Endothelial cell (in vitro differentiated cells): ENCODE measurements at regions not wholly inside any gene's neighbourhood (a gene's known extent, or its start where the extent isn't known, plus 50 kb on each side); places are given as distances from the start of the nearest gene placed in this dataset.

Experiments used
- DNase-seq: peaks from one replicate; pipeline ENCODE4 v3.0.0; 2021; ENCODE audit warnings: low spot score
- H3K27ac Mint-ChIP-seq: one replicate; pipeline ENCODE4 v1.8.0; 2021; ENCODE audit warnings: mixed read lengths, inconsistent platforms; ENCODE audit not compliant: unreplicated experiment
- H3K27me3 Mint-ChIP-seq: one replicate; pipeline ENCODE4 v1.8.0; 2021; ENCODE audit warnings: mild to moderate bottlenecking, moderate library complexity, mixed read lengths, inconsistent platforms; ENCODE audit not compliant: unreplicated experiment
- H3K36me3 Mint-ChIP-seq: one replicate; pipeline ENCODE4 v1.8.0; 2021; ENCODE audit warnings: mild to moderate bottlenecking, low read depth, mixed read lengths, inconsistent platforms; ENCODE audit not compliant: unreplicated experiment
- H3K4me1 Mint-ChIP-seq: one replicate; pipeline ENCODE4 v1.8.0; 2021; ENCODE audit warnings: mild to moderate bottlenecking, mixed read lengths, inconsistent platforms; ENCODE audit not compliant: unreplicated experiment
- H3K4me3 Mint-ChIP-seq: one replicate; pipeline ENCODE4 v1.8.0; 2021; ENCODE audit warnings: mild to moderate bottlenecking, mixed read lengths, inconsistent platforms; ENCODE audit not compliant: unreplicated experiment
- H3K9me3 Mint-ChIP-seq: one replicate; pipeline ENCODE4 v1.8.0; 2021; ENCODE audit warnings: mixed read lengths, inconsistent platforms; ENCODE audit not compliant: unreplicated experiment
- CTCF ChIP-seq: fragments of 200-600 bp; sonication (generic); IDR thresholded peaks from one replicate; pipeline ENCODE4 v1.5.0; 2021; ENCODE audit warnings: antibody characterized with exemption; ENCODE audit not compliant: unreplicated experiment

GRCh38 chr1:172751683-172752082 lies 92.8 kb downstream of the FASLG start:
- Mint-ChIP-seq H3K27me3 (no peaks in the 10 kb centered on the region), H3K9me3 (peaks cover 6% of the 10 kb centered on the region), H3K27ac (no peak overlapping the region), H3K36me3 (peaks cover 6% of the 10 kb centered on the region), H3K4me3 (no peak overlapping the region), H3K4me1 (peaks cover 5% of the 10 kb centered on the region)
- no peak for DNase-seq
- no peak for TF ChIP-seq CTCF

- Mint-ChIP-seq H3K4me1 (no peaks in the 10 kb centered on the region), H3K36me3 (no peaks in the 10 kb centered on the region), H3K27ac (no peak overlapping the region), H3K27me3 (no peaks in the 10 kb centered on the region), H3K4me3 (no peak overlapping the region), H3K9me3 (peaks cover 1% of the 10 kb centered on the region)
- DNase-seq: no peak
- TF ChIP-seq CTCF: no peak
Observed at GRCh38 chr1:172753964-172754363, 95.1 kb downstream of the FASLG start.

GRCh38 chr1:172754609-172755008 lies 95.7 kb downstream of the FASLG start:
- Mint-ChIP-seq H3K36me3 (no peaks in the 10 kb centered on the region), H3K4me3 (no peak overlapping the region), H3K27me3 (no peaks in the 10 kb centered on the region), H3K4me1 (no peaks in the 10 kb centered on the region), H3K9me3 (no peaks in the 10 kb centered on the region), H3K27ac (no peak overlapping the region)
- DNase-seq: no peak
- TF ChIP-seq CTCF: no peak

- TF ChIP-seq CTCF: no peak
- H3K27me3 Mint-ChIP-seq: no peaks in the 10 kb centered on the region
- H3K9me3 Mint-ChIP-seq: no peaks in the 10 kb centered on the region
- H3K4me1 Mint-ChIP-seq: no peaks in the 10 kb centered on the region
- no peak overlapping the region for H3K4me3 Mint-ChIP-seq
- no peak for DNase-seq
- H3K36me3 Mint-ChIP-seq: no peaks in the 10 kb centered on the region
- H3K27ac Mint-ChIP-seq: no peak overlapping the region
Observed at GRCh38 chr1:172755099-172755498, 96.2 kb downstream of the FASLG start.

- Mint-ChIP-seq H3K9me3 (no peaks in the 10 kb centered on the region), H3K27ac (no peak overlapping the region), H3K36me3 (no peaks in the 10 kb centered on the region), H3K27me3 (no peaks in the 10 kb centered on the region), H3K4me1 (no peaks in the 10 kb centered on the region), H3K4me3 (no peak overlapping the region)
- no peak for TF ChIP-seq CTCF
- no peak for DNase-seq
Observed at GRCh38 chr1:172756024-172756423, 97.1 kb downstream of the FASLG start.
